HG02759 (cell line): ENCODE measurements at regions not wholly inside any gene's neighbourhood (a gene's known extent, or its start where the extent isn't known, plus 50 kb on each side); places are given as distances from the start of the nearest gene placed in this dataset.

Experiments
- ATAC-seq: cut with Tn5 transposase; IDR thresholded peaks from one replicate; pipeline ENCODE4 v1.9.1; 2021; ENCODE audit warnings: mild to moderate bottlenecking, moderate library complexity; ENCODE audit not compliant: unreplicated experiment

GRCh38 chr2:5751873-5752482 lies 59.8 kb downstream of the SOX11 start:
- ATAC-seq, result no peak

GRCh38 chr2:5756272-5756671 lies 64.1 kb downstream of the SOX11 start:
- ATAC-seq, result no peak

GRCh38 chr2:5758346-5758745 lies 66.2 kb downstream of the SOX11 start:
- no peak for ATAC-seq

- no peak for ATAC-seq
These were observed 67.8 kb downstream of the SOX11 start for GRCh38 chr2:5759949-5760348.

GRCh38 chr2:5763531-5763930 lies 71.3 kb downstream of the SOX11 start:
- no peak for ATAC-seq

- no peak for ATAC-seq
These were observed 71.9 kb downstream of the SOX11 start for GRCh38 chr2:5764041-5764440.

GRCh38 chr2:5766056-5766455 lies 73.9 kb downstream of the SOX11 start:
- no peak for ATAC-seq

GRCh38 chr2:5766561-5766960 lies 74.4 kb downstream of the SOX11 start:
- no peak for ATAC-seq

GRCh38 chr2:5777131-5777535 lies 84.9 kb downstream of the SOX11 start:
- ATAC-seq, result no peak

- no peak for ATAC-seq
These were observed 89.5 kb downstream of the SOX11 start for GRCh38 chr2:5781679-5782078.

- no peak for ATAC-seq
These were observed 89.9 kb downstream of the SOX11 start for GRCh38 chr2:5782103-5782502.

- no peak for ATAC-seq
These were observed 96.3 kb downstream of the SOX11 start for GRCh38 chr2:5788447-5788846.

GRCh38 chr2:5791371-5791770 lies 99.2 kb downstream of the SOX11 start:
- no peak for ATAC-seq

- ATAC-seq, result no peak
These were observed 101.8 kb downstream of the SOX11 start for GRCh38 chr2:5794012-5794411.

GRCh38 chr2:5798084-5798483 lies 105.9 kb downstream of the SOX11 start:
- ATAC-seq, result no peak

GRCh38 chr2:5799348-5799747 lies 107.2 kb downstream of the SOX11 start:
- no peak for ATAC-seq

- no peak for ATAC-seq
These were observed 111.4 kb downstream of the SOX11 start for GRCh38 chr2:5803547-5803946.

GRCh38 chr2:5818961-5819600 lies 126.9 kb downstream of the SOX11 start:
- no peak for ATAC-seq

GRCh38 chr2:5824126-5824525 lies 131.9 kb downstream of the SOX11 start:
- no peak for ATAC-seq

GRCh38 chr2:5825686-5826085 lies 133.5 kb downstream of the SOX11 start:
- ATAC-seq, result no peak

GRCh38 chr2:5826979-5827655 lies 134.9 kb downstream of the SOX11 start:
- no peak for ATAC-seq

GRCh38 chr2:5834501-5834900 lies 142.3 kb downstream of the SOX11 start:
- ATAC-seq, result no peak
